Ovary (tissue), 7 donors: ENCODE measurements at regions not wholly inside any gene's neighbourhood (a gene's known extent, or its start where the extent isn't known, plus 50 kb on each side); places are given as distances from the start of the nearest gene placed in this dataset.

Source experiments
- DNase-seq, 5 donors: peaks; one replicate each; pipeline ENCODE4 v3.0.0-alpha.2; 2019 to 2020
- H3K27ac ChIP-seq, 2 donors: fragments of 200-600 bp; one replicate each; pipeline versions ENCODE4 v1.5.1 to v1.8.0; 2019 to 2022
- H3K27me3 ChIP-seq: fragments of 200-600 bp; one replicate; pipeline ENCODE4 v1.8.0; 2022
- H3K36me3 ChIP-seq: fragments of 200-600 bp; sonication (generic); one replicate; pipeline ENCODE4 v1.5.1; 2019
- H3K4me1 ChIP-seq: one replicate; pipeline ENCODE4 v1.8.1; 2013; ENCODE audit warnings: mild to moderate bottlenecking, moderate library complexity; ENCODE audit not compliant: insufficient read depth
- H3K4me3 ChIP-seq: fragments of 200-600 bp; sonication (generic); one replicate; pipeline ENCODE4 v1.5.1; 2017
- H3K9me3 ChIP-seq, 2 donors: fragments of 200-600 bp in 1 of 2; sonication (generic) in 1 of 2; one replicate each; pipeline versions ENCODE4 v1.5.1 to v1.8.1; 2013 to 2019; ENCODE audit warnings: mild to moderate bottlenecking in 1 of 2, moderate library complexity in 1 of 2
- EP300 ChIP-seq: sonication (generic); formaldehyde crosslinking; IDR thresholded peaks from one replicate; pipeline ENCODE4 v1.6.1; 2017; ENCODE audit warnings: antibody characterized with exemption
- POLR2A ChIP-seq: fragments of 450-650 bp; IDR thresholded peaks from one replicate; pipeline ENCODE4 v1.6.1; 2017; ENCODE audit warnings: antibody characterized with exemption, mild to moderate bottlenecking, moderate library complexity
- WGBS, 3 donors: extraction: QIAGEN DNeasy Blood & Tissue Kit in 1 of 3; methylation state at CpG; one replicate each; pipeline versions ENCODE4 v1.1.5 to v1.1.7; 2013 to 2017; 5-methylcytosine and 5-hydroxymethylcytosine counted together
- intact Hi-C, 4 donors: fragments of 100-400 bp; cut with DNase I; formaldehyde crosslinking; loops; one replicate each; pipeline versions ENCODE4 v1.11.0 to v1.15.1; 2022 to 2023
- TF ChIP-seq, protein P1 (sequence below), 3 donors: fragments of 450-650 bp in 2 of 3; fragments of 200-600 bp in 1 of 3; IDR thresholded peaks; one replicate each; pipeline versions ENCODE4 v1.5.1 to v1.8.0; 2016 to 2022; ENCODE audit warnings: antibody characterized with exemption in 3 of 3, mild to moderate bottlenecking in 1 of 3
- donor health status: DM: no; HTN: no; CAD: no; lungs with moderate emphysema.
- donor health status: DM: no; HTN: no; CAD: no.
- donor health status: Bipolar disorder and iron deficiency.
- donor health status: DM: no; HTN: no; CAD: no.
- donor health status: DM: yes; HTN: yes; CAD: no.

DNA sequence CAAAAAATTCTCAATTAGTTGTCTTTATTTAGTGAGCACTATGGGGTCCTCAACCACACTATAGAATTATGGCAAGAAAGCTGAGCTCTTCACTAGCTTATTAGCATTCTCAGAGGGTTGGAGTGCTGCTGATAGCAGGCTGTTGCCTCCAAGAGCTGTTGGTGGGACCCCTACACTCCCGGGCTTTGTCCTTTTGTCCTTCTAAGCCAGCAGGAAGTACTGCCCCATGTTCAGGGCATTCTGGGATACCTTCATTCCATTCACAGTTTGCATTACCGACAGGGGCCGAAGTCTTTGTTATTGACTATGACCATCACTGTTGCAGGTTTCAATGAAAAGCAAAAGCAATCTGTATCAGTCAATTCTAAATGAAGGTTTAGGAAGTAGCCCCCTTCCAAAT is 89.5 kb upstream of the OTX2 start:
- Histone ChIP-seq H3K4me3 (no peak overlapping the region), H3K9me3 (no peaks in the 10 kb centered on the region), H3K4me1 (no peaks in the 10 kb centered on the region), H3K27me3 (no peaks in the 10 kb centered on the region), H3K36me3 (no peaks in the 10 kb centered on the region), H3K27ac (no peak overlapping the region)
- no peak for TF ChIP-seq EP300
- TF ChIP-seq, protein P1, sequence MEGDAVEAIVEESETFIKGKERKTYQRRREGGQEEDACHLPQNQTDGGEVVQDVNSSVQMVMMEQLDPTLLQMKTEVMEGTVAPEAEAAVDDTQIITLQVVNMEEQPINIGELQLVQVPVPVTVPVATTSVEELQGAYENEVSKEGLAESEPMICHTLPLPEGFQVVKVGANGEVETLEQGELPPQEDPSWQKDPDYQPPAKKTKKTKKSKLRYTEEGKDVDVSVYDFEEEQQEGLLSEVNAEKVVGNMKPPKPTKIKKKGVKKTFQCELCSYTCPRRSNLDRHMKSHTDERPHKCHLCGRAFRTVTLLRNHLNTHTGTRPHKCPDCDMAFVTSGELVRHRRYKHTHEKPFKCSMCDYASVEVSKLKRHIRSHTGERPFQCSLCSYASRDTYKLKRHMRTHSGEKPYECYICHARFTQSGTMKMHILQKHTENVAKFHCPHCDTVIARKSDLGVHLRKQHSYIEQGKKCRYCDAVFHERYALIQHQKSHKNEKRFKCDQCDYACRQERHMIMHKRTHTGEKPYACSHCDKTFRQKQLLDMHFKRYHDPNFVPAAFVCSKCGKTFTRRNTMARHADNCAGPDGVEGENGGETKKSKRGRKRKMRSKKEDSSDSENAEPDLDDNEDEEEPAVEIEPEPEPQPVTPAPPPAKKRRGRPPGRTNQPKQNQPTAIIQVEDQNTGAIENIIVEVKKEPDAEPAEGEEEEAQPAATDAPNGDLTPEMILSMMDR (IDR thresholded peaks at IDR 0.05) = no peak
- TF ChIP-seq POLR2A = no peak
- WGBS, 3 donors = 40 to 60% (median 56%) methylated on average over 3 of the region's 3 CpGs
- no peak for DNase-seq
- intact Hi-C loops = no loop called here

DNA sequence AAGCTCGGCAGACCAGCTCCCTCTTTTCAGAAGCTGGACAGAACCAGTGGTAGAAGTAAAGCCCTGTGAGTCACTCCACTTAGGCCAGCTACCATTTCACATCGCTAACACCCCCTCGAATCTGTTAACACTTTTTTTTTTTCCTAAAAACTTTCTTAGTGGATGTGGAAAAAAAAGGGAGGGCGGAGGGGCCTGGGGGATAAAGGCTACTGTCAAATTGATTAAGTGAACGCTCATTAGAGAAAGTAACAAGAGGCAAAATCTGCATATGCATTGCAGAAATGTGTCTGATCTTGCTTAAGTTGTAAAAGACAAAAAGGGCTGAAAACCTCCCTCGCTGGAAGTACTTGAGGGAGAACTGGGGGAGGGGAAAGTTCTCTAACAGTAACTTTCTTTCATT is 86.6 kb upstream of the OTX2 start:
- Histone ChIP-seq H3K4me1 (no peaks in the 10 kb centered on the region), H3K9me3 (peaks cover 0 to 3% of the 10 kb centered on the region in 2 donors), H3K27me3 (no peaks in the 10 kb centered on the region), H3K27ac (no peak overlapping the region), H3K4me3 (no peak overlapping the region), H3K36me3 (no peaks in the 10 kb centered on the region)
- TF ChIP-seq, protein P1 (IDR thresholded peaks at IDR 0.05) = no peak
- TF ChIP-seq POLR2A = no peak
- TF ChIP-seq EP300 = no peak
- intact Hi-C loops = no loop called here
- no peak for DNase-seq
- WGBS, 3 donors = 13 to 15% (median 13%) methylated on average over 6 of the region's 6 CpGs

DNA sequence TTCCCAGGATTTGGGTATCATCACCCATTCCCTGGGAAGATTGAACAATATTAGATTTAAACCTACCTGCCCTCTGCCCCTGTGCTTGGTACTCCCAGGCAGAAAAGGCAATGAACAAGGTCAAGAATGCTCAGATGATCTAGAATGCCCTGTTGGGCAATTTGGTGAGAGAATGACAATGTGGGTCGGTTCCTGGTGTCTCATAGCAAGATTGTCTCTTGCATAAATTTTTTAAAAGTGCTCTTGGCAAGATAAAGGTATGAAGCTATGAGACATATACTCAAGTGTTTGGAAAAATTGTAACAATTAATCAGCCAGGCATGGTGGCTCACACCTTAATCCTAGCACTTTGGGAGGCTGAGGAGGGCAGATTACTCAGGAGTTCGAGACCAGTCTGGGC is 86.0 kb upstream of the OTX2 start:
- Histone ChIP-seq H3K9me3 (peaks cover 0 to 3% of the 10 kb centered on the region in 2 donors), H3K27me3 (no peaks in the 10 kb centered on the region), H3K36me3 (no peaks in the 10 kb centered on the region), H3K27ac (no peak overlapping the region), H3K4me1 (no peaks in the 10 kb centered on the region), H3K4me3 (no peak overlapping the region)
- DNase-seq = no peak
- TF ChIP-seq, protein P1 (IDR thresholded peaks at IDR 0.05) = no peak
- no peak for TF ChIP-seq EP300
- TF ChIP-seq POLR2A = no peak
- 90 to 93% (median 92%) methylated on average over 2 of the region's 2 CpGs for WGBS, 3 donors
- intact Hi-C loops = no loop called here

DNA sequence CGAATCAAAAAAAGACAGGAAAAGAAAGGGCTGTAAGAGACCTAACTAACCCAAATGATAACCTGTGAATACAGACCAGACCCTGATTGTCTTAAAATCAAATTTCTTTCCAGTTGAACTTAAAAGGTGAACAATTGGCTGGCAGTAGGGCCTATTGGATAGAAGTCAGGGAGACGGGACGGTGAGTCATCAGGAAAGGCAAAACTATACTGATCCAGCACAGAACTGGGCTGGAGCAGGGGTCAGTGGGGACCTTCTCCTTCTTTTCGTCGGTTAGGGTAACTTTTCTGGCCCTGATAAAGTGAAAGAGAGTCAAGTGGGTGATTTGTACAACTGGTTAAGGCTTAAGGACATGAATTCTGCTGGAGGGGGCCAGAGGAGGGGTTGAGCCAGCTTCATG is 84.9 kb upstream of the OTX2 start:
- Histone ChIP-seq H3K4me3 (no peak overlapping the region), H3K9me3 (peaks cover 0 to 3% of the 10 kb centered on the region in 2 donors), H3K36me3 (no peaks in the 10 kb centered on the region), H3K27ac (no peak overlapping the region), H3K4me1 (no peaks in the 10 kb centered on the region), H3K27me3 (no peaks in the 10 kb centered on the region)
- no peak for DNase-seq
- 32 to 40% (median 33%) methylated on average over 5 of the region's 5 CpGs for WGBS, 3 donors
- TF ChIP-seq, protein P1 (IDR thresholded peaks at IDR 0.05) = no peak
- TF ChIP-seq EP300 (no peak), POLR2A (no peak)
- intact Hi-C loops = no loop called here

DNA sequence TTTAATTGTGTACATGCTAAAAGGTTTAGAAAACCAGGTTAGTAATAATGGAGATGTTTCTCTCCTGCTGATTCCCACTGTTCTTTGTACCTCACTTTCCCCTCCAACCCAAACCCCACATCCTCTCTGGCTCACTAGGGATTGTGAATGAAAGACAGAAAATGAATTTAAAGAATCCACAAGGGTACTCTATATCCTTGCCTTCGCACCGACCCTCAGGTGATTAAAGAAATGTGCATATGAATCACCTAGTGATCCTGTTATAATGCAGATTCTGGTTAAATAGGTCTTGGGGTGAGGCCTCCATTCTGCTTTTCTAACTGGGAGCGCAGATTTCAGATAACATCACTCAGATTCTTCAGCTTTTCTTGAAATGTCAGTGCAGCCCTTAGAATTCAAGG is 84.3 kb upstream of the OTX2 start:
- Histone ChIP-seq H3K36me3 (no peaks in the 10 kb centered on the region), H3K4me3 (no peak overlapping the region), H3K27me3 (no peaks in the 10 kb centered on the region), H3K9me3 (peaks cover 0 to 3% of the 10 kb centered on the region in 2 donors), H3K4me1 (no peaks in the 10 kb centered on the region), H3K27ac (no peak overlapping the region)
- no peak for DNase-seq
- intact Hi-C loops = no loop called here
- TF ChIP-seq POLR2A (no peak), EP300 (no peak)
- TF ChIP-seq, protein P1 (IDR thresholded peaks at IDR 0.05) = no peak
- 43 to 59% (median 53%) methylated on average over 3 of the region's 3 CpGs for WGBS, 3 donors
